Activated CD8-positive, alpha-beta T cell treated with anti-CD3 and anti-CD28 coated beads, Interleukin-2, amount 10 ng/mL, durations not matched to agents 7 days and 5 days (primary cell): ENCODE measurements at regions not wholly inside any gene's neighbourhood (a gene's known extent, or its start where the extent isn't known, plus 50 kb on each side); places are given as distances from the start of the nearest gene placed in this dataset.
"Not testable (repeated sequence)": the region's sequence is repeated elsewhere in the genome, so short reads cannot be mapped to it uniquely, and the experiment has no call there.

Experiments used
- ATAC-seq: fragments of 150-1000 bp; cut with Tn5 transposase; one replicate; pipeline ENCODE4 v1.10.0; 2021; ENCODE audit warnings: moderate library complexity
- CTCF ChIA-PET: fragments of 350-600 bp; sonication (Branson Sonifier 250); formaldehyde crosslinking; loops from one replicate; lab custom pipeline; 2021; ENCODE audit warnings: antibody characterized with exemption; lab: Charles Lee
- POLR2A ChIA-PET: fragments of 350-600 bp; sonication (Branson Sonifier 250); formaldehyde crosslinking; loops from one replicate; lab custom pipeline; 2021; ENCODE audit warnings: antibody characterized with exemption; lab: Charles Lee
- DNase-seq: peaks from one replicate; pipeline ENCODE4 v3.0.0-alpha.2; 2020
- H3K27ac Mint-ChIP-seq: one replicate; pipeline ENCODE4 v1.8.0; 2021; ENCODE audit warnings: mild to moderate bottlenecking, mixed read lengths
- H3K27me3 Mint-ChIP-seq: one replicate; pipeline ENCODE4 v1.8.0; 2021; ENCODE audit warnings: low read depth, mixed read lengths
- H3K36me3 Mint-ChIP-seq: one replicate; pipeline ENCODE4 v1.8.0; 2021; ENCODE audit warnings: low read depth, mixed read lengths
- H3K4me1 Mint-ChIP-seq: one replicate; pipeline ENCODE4 v1.8.0; 2021; ENCODE audit warnings: low read depth, mixed read lengths
- H3K4me3 Mint-ChIP-seq: one replicate; pipeline ENCODE4 v1.8.0; 2021; ENCODE audit warnings: mild to moderate bottlenecking, mixed read lengths
- H3K9me3 Mint-ChIP-seq: one replicate; pipeline ENCODE4 v1.8.0; 2022; ENCODE audit warnings: mixed read lengths; ENCODE audit not compliant: insufficient read depth

DNA sequence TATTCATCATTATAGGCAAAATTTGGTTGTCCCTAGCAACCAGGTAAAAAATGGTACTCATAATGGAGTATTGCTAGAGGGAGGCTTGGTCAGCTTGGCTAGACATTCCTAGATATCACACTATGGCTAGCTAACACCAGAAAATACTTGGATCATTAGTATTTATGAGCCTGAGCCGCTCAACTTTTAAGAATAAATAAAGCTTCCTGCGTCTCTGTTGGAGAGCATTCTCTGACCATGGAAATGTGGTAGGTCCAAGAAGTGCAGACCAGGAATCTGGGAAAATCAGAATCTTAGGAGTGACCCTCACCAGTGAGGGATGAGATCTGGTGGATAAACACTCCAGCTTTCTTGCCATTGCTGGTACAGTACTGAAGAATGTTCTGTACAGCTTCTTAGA lies 157.6 kb upstream of the AGR3 start:
- Mint-ChIP-seq H3K27ac (no peak overlapping the region), H3K27me3 (peaks cover 4% of the 10 kb centered on the region), H3K36me3 (peaks cover 4% of the 10 kb centered on the region), H3K4me1 (peaks cover 42% of the 10 kb centered on the region), H3K4me3 (no peak overlapping the region), H3K9me3 (no peaks in the 10 kb centered on the region)
- ChIA-PET POLR2A (no interaction called here), CTCF (interaction anchor here (1.1 to 1.3 kb wide), 2 partner anchors 56 to 240 kb away, joined by 3 to 4 read pairs; no protein-coding TSS in a partner anchor)
- ATAC-seq (no peak), DNase-seq (no peak)

DNA sequence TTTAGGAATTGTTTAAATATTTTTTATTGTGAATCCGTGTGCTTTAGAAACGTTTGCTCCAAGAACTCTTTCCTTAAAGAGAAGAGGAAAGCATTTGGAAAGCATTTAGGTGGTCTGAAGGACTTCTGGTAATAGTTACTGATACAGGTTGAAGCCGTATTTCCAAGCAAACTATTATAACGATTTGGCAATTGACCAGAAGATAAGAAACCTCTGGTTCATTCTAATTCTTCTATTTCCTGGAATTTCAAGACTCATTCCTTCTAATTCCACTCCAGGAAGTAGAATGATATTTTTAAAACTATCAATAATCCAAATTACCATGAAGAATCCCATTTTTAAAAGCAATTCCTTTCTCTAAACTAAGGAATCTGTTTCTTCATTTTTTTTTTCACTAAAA lies 158.9 kb upstream of the AGR3 start:
- H3K4me1 Mint-ChIP-seq: peaks cover 51% of the 10 kb centered on the region
- H3K9me3 Mint-ChIP-seq: no peaks in the 10 kb centered on the region
- ChIA-PET POLR2A (no interaction called here), CTCF (no interaction called here)
- H3K27ac Mint-ChIP-seq: no peak overlapping the region
- ATAC-seq (no peak), DNase-seq (no peak)
- H3K36me3 Mint-ChIP-seq: peaks cover 4% of the 10 kb centered on the region
- H3K4me3 Mint-ChIP-seq: no peak overlapping the region
- peaks cover 4% of the 10 kb centered on the region for H3K27me3 Mint-ChIP-seq

- Mint-ChIP-seq H3K9me3 (no peaks in the 10 kb centered on the region), H3K27ac (peak overlapping the region; percentile 64), H3K36me3 (peaks cover 4% of the 10 kb centered on the region), H3K27me3 (peaks cover 4% of the 10 kb centered on the region), H3K4me1 (peaks cover 51% of the 10 kb centered on the region), H3K4me3 (no peak overlapping the region)
- ATAC-seq (no peak), DNase-seq (no peak)
- POLR2A ChIA-PET: no interaction called here
- CTCF ChIA-PET: no interaction called here
Observed at GRCh38 chr7:17041324-17041723, 159.5 kb upstream of the AGR3 start.

DNA sequence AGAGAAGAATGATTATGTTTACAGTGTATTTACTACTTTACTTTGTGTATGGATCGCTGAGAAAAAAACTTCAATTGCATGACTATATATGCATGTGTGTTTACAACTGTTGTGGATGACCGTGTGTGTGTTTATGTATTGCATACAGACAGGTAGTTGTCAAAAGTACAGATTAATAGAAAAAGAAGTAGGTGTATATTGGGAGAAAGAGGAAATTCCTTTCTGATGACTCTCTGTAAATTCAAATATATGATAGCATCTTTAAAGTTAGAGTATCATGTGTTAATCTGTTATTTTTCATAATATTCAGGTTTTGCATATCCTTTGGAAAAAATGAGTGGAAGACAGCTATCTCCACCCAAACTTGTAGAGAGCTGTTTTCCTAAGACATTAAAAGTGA lies 160.4 kb upstream of the AGR3 start:
- H3K9me3 Mint-ChIP-seq: no peaks in the 10 kb centered on the region
- ATAC-seq (no peak), DNase-seq (no peak)
- peaks cover 4% of the 10 kb centered on the region for H3K36me3 Mint-ChIP-seq
- POLR2A ChIA-PET: no interaction called here
- no peak overlapping the region for H3K4me3 Mint-ChIP-seq
- peaks cover 4% of the 10 kb centered on the region for H3K27me3 Mint-ChIP-seq
- CTCF ChIA-PET: interaction anchor here (1.0 kb wide), 1 partner anchor 10 kb away, joined by 3 read pairs; no protein-coding TSS in a partner anchor
- no peak overlapping the region for H3K27ac Mint-ChIP-seq
- peaks cover 51% of the 10 kb centered on the region for H3K4me1 Mint-ChIP-seq

- peak; percentile 31 for ATAC-seq
- CTCF ChIA-PET: interaction anchor here (1.0 to 2.4 kb wide), 2 partner anchors 11 to 60 kb away, joined by 3 to 10 read pairs; no protein-coding TSS in a partner anchor
Observed at GRCh38 chr7:17043012-17043877, 161.5 kb upstream of the AGR3 start.

GRCh38 chr7:17044396-17044795 lies 162.6 kb upstream of the AGR3 start:
- POLR2A ChIA-PET: no interaction called here
- no peaks in the 10 kb centered on the region for H3K9me3 Mint-ChIP-seq

More at GRCh38 chr7:17043012-17043877, 161.5 kb upstream of the AGR3 start:
- DNase-seq: no peak
- Mint-ChIP-seq H3K27me3 (peaks cover 4% of the 10 kb centered on the region), H3K9me3 (no peaks in the 10 kb centered on the region), H3K4me3 (no peak overlapping the region), H3K27ac (no peak overlapping the region), H3K4me1 (peaks cover 47% of the 10 kb centered on the region), H3K36me3 (peaks cover 4% of the 10 kb centered on the region)
- POLR2A ChIA-PET: no interaction called here

DNA sequence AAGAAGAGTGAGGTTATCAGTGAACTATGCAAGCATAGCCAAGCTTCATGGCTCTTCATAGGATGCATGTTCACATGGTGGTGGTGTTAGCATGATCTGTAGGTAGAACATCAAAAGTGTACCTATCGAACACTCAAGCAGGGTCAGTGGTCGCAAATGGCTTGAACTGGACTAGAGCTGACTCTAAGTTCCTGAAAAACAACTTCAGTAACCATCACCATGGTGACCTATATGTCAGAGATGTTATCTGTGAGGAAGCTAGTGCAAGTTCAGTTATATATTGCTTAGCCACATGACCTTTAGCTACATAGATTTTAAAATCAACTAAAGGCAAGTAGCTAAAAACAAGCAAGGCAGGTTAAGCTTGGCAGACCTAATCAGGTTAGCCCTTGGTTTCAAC lies 163.1 kb upstream of the AGR3 start:
- peaks cover 2% of the 10 kb centered on the region for H3K36me3 Mint-ChIP-seq
- CTCF ChIA-PET: interaction anchor here (0.6 to 2.4 kb wide), 4 partner anchors 18 to 256 kb away, joined by 3 to 10 read pairs (median 3); no protein-coding TSS in a partner anchor
- H3K4me3 Mint-ChIP-seq: no peak overlapping the region
- no peak overlapping the region for H3K27ac Mint-ChIP-seq
- H3K9me3 Mint-ChIP-seq: no peaks in the 10 kb centered on the region
- ATAC-seq: no peak
- POLR2A ChIA-PET: no interaction called here
- peaks cover 4% of the 10 kb centered on the region for H3K27me3 Mint-ChIP-seq
- peaks cover 40% of the 10 kb centered on the region for H3K4me1 Mint-ChIP-seq
- no peak for DNase-seq

More at GRCh38 chr7:17044396-17044795, 162.6 kb upstream of the AGR3 start:
- ATAC-seq (no peak), DNase-seq (no peak)
- no peak overlapping the region for H3K4me3 Mint-ChIP-seq
- H3K27me3 Mint-ChIP-seq: peaks cover 4% of the 10 kb centered on the region
- CTCF ChIA-PET: interaction anchor here (0.9 to 2.4 kb wide), 3 partner anchors 61 to 257 kb away, joined by 3 to 10 read pairs (median 3); no protein-coding TSS in a partner anchor
- peaks cover 40% of the 10 kb centered on the region for H3K4me1 Mint-ChIP-seq
- no peak overlapping the region for H3K27ac Mint-ChIP-seq
- H3K36me3 Mint-ChIP-seq: peaks cover 2% of the 10 kb centered on the region

GRCh38 chr7:17046259-17046658 lies 164.5 kb upstream of the AGR3 start:
- no peak overlapping the region for H3K27ac Mint-ChIP-seq
- no peaks in the 10 kb centered on the region for H3K9me3 Mint-ChIP-seq
- no peaks in the 10 kb centered on the region for H3K36me3 Mint-ChIP-seq
- H3K4me3 Mint-ChIP-seq: no peak overlapping the region
- H3K27me3 Mint-ChIP-seq: no peaks in the 10 kb centered on the region
- H3K4me1 Mint-ChIP-seq: peaks cover 35% of the 10 kb centered on the region
- DNase-seq (no peak), ATAC-seq (no peak)
- CTCF ChIA-PET: no interaction called here
- POLR2A ChIA-PET: no interaction called here

DNA sequence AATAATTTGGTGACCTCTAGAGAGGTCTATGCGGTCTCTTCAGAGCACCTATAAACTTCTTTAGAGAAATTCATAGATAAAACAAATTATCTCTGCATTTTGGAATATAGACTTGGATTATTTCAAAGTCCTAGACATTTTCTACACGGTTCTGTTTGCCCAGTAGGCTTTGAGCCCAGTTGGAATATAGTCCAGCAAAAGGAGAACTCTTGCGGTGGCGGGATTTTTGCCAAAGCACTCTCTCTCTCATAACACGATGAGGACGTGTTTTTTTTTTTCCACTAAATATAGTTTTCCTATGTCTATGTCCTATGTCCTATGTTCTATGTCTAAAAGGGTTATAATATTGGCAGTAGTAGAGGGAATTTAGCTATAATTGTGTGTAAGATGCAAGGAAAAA lies 164.9 kb upstream of the AGR3 start:
- ChIA-PET CTCF (interaction anchor here (1.1 kb wide), 1 partner anchor 10 kb away, joined by 3 read pairs; no protein-coding TSS in a partner anchor), POLR2A (no interaction called here)
- Mint-ChIP-seq H3K4me3 (no peak overlapping the region), H3K27me3 (no peaks in the 10 kb centered on the region), H3K9me3 (no peaks in the 10 kb centered on the region), H3K36me3 (no peaks in the 10 kb centered on the region), H3K4me1 (peaks cover 31% of the 10 kb centered on the region), H3K27ac (no peak overlapping the region)
- DNase-seq (no peak), ATAC-seq (no peak)

DNA sequence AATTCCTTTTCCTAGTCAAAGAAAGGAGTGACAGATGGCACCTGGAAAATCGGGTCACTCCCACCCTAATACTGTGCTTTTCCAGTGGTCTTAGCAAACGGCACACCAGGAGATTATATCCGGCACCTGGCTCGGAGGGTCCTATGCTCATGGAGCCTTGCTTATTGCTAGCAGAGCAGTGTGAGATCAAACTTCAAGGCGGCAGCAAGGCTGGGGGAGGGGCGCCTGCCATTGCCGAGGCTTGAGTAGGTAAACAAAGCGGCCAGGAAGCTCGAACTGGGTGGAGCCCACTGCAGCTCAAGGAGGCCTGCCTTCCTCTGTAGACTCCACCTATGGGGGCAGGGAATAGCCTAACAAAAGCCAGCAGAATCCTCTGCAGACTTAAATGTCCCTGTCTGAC lies 171.4 kb upstream of the AGR3 start:
- CTCF ChIA-PET, POLR2A ChIA-PET, H3K4me3 Mint-ChIP-seq, ATAC-seq, H3K9me3 Mint-ChIP-seq, DNase-seq, H3K27me3 Mint-ChIP-seq, H3K36me3 Mint-ChIP-seq, H3K27ac Mint-ChIP-seq: not testable (repeated sequence)
- H3K4me1 Mint-ChIP-seq: peaks cover 23% of the 10 kb centered on the region

DNA sequence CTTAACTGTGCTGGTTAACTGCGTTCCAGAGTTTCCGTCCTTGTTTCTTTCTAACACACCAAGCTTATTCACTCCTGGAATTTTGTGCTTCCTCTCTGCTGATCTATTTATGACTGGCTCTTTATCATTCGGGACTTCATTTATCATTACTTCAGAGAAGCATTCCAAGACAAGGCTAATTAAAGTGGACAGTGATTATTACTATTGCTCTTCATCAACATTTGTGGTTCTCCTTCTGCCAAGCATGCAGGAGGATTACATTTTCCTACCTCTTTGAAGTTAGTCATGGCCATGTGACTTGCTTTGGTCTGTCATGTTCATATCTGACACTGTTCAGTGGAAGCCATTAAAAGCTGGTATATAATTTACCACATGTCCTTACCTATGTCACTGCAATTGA lies 172.4 kb upstream of the AGR3 start:
- ChIA-PET POLR2A (no interaction called here), CTCF (no interaction called here)
- Mint-ChIP-seq H3K4me1 (peaks cover 33% of the 10 kb centered on the region), H3K9me3 (no peaks in the 10 kb centered on the region), H3K4me3 (no peak overlapping the region), H3K27me3 (no peaks in the 10 kb centered on the region), H3K27ac (no peak overlapping the region), H3K36me3 (peaks cover 7% of the 10 kb centered on the region)
- DNase-seq (no peak), ATAC-seq (no peak)

DNA sequence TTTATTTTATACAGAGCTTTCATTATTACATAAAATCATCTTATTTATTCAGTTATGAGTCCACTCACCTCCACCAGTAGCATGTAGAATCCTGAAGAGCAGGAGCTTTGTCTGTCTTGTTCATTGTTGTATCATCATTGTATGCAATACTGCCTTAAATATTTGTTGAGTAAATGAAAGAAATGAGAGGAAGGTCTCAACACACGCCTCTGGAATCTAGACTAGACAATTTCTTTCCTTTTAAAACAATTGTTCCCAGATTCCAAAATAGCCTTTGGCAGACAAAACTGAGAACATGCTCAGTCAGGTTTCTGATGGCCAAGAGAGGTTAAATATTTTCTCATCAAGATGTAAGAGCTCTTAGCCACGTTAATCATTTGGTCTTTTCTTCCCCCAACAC lies 173.1 kb upstream of the AGR3 start:
- Mint-ChIP-seq H3K4me3 (no peak overlapping the region), H3K4me1 (peaks cover 33% of the 10 kb centered on the region), H3K36me3 (peaks cover 9% of the 10 kb centered on the region), H3K27ac (no peak overlapping the region), H3K9me3 (no peaks in the 10 kb centered on the region), H3K27me3 (no peaks in the 10 kb centered on the region)
- ChIA-PET POLR2A (interaction anchor here (0.7 kb wide), 1 partner anchor 56 kb away, joined by 3 read pairs; no protein-coding TSS in a partner anchor), CTCF (interaction anchor here (1.5 kb wide), 1 partner anchor 13 kb away, joined by 3 read pairs; no protein-coding TSS in a partner anchor)
- ATAC-seq (no peak), DNase-seq (no peak)
